GM23248 (cell line): ENCODE measurements at regions not wholly inside any gene's neighbourhood (a gene's known extent, or its start where the extent isn't known, plus 50 kb on each side); places are given as distances from the start of the nearest gene placed in this dataset.

Experiments used
- EZH2 ChIP-seq: fragments of 200-600 bp; sonication (generic); IDR thresholded peaks from 2 replicates; pipeline ENCODE4 v1.6.1; 2018; ENCODE audit warnings: antibody characterized with exemption, mild to moderate bottlenecking; ENCODE audit not compliant: insufficient read depth, poor library complexity, severe bottlenecking
- EZH2phosphoT487 ChIP-seq: fragments of 200-600 bp; sonication (generic); IDR thresholded peaks from 2 replicates; pipeline ENCODE4 v1.6.1; 2018; ENCODE audit warnings: antibody characterized with exemption, moderate library complexity, mild to moderate bottlenecking, low read depth; ENCODE audit not compliant: insufficient read depth

- TF ChIP-seq EZH2: no peak
- no peak for TF ChIP-seq EZH2phosphoT487
Measured at GRCh38 chr5:132138260-132138659, 64.7 kb downstream of the CSF2 start.
